HG03469 (cell line): ENCODE measurements at regions not wholly inside any gene's neighbourhood (a gene's known extent, or its start where the extent isn't known, plus 50 kb on each side); places are given as distances from the start of the nearest gene placed in this dataset.

ENCODE experiments used
- ATAC-seq: cut with Tn5 transposase; IDR thresholded peaks from one replicate; pipeline ENCODE4 v1.9.1; 2021; ENCODE audit warnings: mild to moderate bottlenecking, moderate library complexity, moderate number of reproducible peaks; ENCODE audit not compliant: unreplicated experiment

DNA sequence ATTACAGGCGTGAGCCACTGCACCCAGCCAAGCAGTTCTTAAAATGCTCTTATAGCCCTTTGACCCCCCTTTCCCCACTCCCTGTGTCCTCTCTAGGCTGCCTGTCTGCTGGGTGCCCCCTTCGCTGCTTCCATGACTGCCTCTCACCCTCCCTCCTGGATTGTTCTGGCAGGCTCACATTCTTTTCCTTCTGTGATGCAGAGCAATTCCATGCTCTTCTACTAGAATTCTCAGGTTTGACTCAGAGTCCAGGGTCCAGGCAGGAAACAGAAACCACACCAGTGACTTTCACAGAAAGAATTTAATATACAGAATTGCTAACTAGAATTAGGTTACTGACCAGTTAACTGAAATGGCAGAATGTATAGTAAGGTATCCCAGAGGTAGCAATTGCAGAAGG, 244.8 kb downstream of the BAMBI start:
- ATAC-seq, result no peak

DNA sequence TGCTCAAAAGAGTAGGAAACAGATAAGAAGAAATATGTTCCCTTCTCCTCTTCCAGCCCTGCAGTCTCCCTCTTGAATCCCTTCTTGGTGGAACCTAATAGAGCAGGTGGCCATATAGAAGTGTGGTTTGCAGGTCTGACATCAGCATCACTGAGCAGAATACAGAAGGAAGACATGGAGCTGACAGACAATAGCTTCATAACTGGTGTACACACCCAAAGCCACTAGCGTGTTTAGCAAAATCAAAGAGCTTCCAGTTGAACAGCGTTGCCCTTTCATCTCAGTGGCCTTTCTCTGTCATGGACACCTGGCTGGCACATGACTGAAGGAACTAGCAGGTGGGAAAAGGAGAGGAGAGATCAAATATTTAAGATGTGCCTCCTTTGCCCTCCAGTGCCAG, 245.5 kb downstream of the BAMBI start:
- no peak for ATAC-seq

DNA sequence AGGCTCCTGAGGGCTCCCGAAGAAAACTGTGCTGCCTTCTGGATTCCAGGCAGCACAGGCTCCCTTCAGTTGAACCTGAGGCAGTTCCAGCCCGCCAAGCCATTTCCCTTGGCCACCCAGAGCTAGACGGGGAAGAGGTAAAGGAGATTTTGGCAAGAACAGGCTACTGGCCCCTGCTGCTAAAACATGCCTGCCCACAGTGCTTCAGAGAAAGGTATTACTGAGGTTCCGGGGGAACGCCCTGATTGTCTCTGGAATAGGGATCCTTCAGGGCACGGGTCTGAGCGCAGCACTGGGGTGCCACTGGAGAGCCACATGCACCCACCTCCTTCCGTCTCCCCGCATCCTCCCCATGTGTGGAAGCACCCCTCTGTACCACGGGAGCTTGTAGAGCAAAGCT, 247.4 kb downstream of the BAMBI start:
- ATAC-seq, result no peak

DNA sequence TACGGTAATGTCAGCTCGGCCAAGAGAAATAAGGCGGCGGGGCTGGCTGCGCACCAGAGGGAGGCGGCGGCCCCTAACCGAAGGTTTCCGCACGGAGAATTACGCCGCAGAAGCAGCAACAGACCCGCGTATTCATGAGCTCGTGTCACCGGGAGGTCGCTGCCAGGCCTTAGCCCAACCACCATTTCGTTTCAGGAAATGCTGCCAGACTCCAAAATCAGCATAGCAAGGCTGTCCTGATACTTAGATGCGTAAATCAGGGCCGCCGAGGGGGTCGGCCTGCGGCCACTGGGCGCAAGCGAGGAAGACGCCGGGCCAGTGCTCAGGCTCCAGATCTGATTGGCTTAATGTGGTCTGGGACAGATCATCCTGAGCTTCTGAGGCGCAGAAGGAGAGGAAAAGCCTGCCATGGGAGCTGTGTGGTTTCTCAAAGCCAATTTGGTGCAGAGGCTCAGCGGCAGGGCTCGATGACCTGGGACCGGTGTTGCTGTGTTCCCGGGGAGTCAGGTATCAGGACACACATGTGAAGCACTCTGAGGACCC, 247.9 kb downstream of the BAMBI start:
- no peak for ATAC-seq

DNA sequence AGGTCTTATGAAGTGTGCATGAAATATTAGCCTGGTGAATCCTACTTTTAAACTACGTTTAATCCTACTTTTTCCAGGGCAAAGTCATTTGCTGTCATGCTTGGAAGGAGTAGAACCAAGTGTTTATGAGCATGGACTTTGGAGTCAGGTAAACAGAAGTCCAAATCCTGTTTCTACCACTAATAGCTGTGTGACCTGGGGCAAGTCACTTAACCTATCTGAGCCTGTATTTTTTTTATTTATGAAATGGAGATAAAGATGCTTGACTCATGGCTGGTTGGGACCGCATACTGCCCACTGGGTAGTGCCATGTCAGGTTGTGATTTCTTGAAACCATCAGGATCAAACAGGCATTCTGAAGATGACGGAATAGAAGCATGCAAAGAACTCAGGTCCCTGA, 249.6 kb downstream of the BAMBI start:
- ATAC-seq, result no peak

DNA sequence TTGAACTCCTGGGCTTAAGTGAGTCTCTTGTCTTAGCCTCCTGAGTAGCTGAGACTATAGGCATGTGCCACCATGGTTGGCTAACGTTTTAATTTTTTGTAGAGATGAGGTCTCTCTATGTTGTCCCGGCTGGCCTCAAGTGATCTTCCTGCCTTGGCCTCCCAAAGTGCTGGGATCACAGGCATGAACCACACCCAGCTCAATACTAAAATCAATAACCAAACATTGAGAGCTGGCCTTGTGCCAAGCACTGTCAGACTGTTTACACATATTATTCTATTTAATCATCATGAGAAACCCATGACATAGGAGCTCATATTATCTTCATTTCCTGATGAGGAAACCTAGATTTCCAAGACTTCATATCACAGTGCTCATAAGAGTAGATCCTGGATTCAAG, 251.2 kb downstream of the BAMBI start:
- ATAC-seq, result no peak

DNA sequence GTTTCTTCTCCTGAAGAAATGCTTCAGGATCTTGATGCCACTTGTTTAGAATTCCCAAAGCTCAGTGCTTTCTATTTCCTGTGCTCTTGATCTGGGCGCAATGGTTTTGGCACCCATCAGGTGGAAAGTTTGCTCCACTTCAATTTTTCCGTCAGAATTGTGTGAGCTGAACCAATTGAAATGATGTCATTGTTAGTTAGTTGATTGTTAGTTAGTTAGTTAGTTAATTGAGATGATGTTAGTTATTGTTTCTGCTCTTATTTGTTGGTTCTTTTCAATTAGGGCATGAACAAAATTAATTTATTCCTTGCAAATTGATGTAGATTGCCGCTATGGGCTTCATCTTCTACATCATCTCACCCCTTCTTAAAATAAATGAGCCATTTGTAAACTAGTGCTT, 252.6 kb downstream of the BAMBI start:
- ATAC-seq, result no peak

DNA sequence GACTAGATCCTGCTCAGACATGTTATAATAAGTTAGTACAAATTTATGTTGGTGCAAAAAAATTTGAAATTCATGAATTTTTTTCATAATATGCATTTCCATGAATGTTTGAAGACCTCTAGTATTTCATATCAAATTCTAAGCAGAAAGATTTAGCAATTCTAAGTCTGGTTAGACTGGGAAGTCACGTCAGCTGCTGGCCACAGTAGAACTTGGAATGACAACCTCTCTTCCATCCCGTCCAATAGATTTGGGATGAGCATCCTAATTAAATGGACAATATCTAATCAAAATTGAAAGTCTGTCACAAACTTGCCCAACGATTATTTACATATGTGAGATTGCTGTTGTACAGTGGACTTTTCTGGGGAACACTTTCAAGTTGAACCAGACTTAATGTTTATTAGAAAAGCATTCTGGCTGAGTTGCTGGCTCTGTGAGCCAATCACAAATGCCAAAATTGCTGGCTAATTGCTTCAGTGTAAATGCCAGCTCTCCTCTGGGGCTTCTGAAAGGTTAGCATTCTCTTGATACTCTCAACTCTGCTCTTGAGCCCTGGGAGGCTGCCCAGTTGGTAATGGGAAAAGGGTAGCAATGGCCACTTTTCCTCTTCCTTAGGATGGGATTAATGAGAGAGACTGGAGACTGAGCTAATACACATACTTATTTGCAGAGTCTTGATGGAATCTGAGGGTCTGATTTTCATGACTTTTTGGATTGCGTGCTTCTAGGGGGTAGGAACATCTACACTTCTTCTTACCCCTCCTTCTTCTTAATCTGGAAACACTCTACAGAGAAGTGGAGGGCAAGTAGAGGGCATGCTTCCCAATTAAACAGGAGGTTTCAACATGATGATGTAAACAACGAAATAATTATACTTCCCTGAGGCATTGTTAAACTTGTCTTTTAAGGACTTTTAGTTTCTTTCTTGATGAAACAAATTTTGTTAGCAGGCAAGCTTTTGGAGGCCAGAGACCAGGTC, 253.5 kb downstream of the BAMBI start:
- ATAC-seq, result no peak

DNA sequence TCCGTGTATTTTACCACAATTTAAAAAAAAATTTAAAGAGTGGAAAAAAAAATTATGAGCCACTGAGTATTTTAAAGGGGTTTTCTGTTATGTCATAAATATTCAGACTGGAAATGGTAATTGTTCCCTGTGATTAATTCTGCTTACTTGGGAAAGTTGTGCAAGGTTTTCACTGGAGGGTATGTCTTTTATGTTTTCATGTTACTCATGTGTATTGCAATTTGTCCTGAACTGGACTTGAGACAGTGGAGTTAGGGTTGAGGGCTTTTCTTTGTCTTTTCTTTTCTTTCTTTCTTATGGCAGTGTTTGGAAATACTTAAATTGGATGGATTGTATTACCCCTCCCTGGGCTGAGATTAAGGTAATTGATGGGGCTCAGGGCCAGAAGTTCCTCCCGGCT, 257.7 kb downstream of the BAMBI start:
- no peak for ATAC-seq

DNA sequence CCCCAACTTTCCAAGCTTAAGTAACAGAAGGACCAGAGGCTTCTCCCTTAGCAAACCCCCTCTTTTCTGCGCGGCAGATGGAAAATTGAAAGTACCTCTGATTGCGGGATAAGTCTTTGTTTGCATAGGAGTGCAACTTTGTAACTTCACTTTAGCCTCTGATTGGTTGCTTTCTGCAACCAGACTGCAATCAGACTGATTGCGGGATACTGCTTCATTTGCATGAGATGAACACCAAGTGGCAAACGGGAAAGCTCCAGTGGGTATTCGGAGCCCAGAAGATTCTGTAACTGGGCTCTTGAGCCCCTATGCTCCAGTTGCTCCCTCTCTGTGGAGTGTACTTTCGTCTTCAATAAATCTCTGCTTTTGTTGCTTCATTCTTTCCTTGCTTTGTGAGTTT, 260.6 kb downstream of the BAMBI start:
- no peak for ATAC-seq

DNA sequence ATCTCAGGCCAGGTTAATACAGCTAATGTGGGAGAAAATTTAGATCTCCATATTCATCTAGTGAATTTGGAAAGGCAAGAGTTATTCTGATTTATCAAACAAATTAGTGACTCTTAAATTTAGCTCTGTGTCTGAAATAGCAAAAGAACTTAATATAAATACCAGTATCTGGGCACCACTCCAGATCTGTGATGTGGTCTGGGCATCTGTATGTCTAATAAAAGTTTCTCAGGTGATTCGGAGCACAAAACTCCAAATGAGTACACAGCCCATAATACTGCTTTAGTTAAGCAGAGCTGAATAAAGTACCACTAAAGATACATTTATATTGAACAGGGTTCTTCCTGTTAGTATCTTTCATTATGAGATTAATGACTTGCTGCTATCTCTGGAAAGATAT, 261.4 kb downstream of the BAMBI start:
- ATAC-seq, result no peak

DNA sequence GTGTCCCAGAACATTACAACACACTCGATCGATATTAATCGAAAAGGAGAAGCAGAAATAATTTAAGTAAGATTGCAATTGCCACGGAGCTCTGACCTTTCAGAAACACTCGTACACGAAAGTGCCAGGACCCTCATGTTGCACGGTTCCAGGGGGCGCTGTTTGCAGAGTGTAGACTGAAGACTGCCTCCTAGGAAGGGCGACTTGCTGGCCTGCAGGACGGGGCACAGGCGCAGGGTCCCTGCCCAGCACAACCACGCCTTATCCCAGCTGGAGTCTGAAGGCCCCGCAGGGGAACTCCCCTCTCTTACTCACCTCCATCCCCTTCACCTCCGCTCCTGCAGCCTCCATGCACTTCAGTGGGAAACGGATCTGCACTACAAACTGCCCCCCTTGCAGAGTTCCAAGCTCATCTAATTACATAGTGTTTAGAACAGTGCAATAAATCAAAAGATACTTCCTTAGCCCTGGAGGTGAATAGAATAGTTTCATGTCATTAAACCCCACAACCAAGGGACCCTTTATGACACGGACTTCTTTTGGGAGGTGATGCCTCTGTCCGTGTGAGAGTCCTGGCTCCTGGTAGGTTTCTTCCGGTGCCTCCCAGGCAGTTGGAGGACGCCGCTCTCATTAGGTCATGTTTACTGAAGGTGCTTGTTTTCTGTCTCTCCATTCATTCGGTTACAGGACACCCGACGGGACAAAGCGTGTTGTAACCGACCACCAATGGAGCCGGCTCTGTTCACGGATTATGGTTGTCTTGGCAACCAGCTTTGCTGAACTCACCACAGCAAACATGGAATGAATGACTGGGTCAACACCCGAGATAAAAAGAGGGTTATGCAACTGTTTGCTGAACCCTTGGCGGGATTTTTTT, 262.2 kb downstream of the BAMBI start:
- no peak for ATAC-seq

DNA sequence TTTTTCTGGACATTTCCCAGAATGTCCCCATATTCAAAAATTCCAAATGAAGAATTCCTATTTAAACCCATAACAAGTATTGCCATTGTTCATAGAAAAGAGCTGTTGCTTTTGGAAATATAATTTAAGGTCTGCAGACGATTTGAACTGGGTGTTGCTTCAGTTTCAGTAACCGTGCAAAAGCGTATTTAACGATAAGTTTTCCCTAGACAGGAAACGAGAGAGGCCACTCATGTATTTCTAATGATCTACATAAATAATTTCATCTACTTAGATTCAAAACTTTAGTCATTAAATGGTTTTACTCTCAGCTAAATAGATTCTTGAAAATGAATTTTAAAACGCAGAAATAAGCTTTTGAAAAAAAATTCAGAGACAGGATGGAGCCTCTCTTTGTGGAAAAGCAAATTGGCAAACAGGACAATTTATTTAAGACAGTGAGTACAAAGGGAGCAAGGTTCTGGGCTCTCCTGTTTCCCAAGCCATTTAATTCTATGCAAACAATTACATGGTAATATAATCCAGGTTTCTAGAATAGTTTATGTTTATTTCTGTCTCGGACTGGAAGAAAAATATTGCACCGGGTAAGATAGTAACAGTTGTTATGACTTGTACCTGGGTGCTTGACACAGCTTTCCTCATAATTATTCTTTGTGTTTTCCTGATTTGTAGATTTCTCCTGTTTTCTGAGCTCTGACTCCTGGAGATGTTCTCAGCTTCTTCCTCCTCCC, 263.0 kb downstream of the BAMBI start:
- ATAC-seq, result no peak

DNA sequence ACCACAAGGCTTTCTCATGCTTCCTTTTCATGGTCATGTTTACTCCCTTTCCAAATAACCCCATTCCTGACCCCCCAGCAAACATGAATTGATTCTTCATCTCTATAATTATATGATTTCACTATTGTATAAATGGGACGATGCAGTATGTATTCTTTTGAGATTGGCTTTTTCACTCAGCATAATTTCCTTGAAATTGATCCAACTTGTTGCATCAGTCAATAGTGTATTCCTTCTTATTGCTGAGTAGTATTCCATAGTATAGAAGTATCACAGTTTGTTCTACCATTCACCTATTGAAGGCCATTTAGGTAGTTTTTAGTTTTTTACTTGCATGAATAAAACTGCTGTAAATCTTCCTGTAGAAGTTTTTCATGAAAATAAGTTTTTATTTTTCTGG, 264.7 kb downstream of the BAMBI start:
- ATAC-seq, result no peak

DNA sequence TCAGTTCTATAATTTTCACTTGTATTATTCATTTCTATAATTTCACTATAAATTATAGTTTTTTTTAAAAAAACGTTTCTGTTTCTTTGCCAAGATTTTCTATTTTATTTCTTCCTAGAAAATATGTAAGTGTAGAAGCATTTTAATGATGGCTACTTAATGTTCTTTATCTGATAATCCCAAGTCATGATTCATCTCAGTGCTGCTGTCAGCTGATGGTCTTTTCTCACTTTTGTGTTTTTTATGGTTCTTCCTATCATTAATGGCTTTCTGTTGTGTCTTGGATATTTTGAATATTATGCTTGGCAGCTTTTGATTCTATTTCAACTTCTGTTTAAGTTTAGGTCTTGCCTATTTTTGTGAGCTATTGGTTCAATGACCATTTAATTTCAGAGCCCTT, 268.6 kb downstream of the BAMBI start:
- no peak for ATAC-seq

DNA sequence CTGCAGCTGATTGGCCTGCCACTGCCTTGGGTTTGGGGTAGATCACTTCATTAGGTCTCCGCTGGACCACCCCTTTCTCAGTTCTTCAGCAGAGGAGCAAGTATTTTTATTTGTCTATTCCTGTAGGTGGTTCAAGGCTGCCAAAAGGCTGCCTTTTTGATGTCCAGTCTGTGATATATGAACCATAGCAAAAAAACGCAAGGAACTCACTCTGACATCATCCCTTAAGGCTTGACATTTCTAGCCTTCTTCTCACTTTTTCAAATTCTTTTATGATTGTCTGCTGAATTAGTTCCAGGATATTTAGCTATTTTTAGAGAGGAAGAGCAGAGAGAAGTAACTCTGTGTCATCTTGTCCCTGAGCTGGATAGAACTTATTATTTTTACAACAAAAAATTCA, 269.2 kb downstream of the BAMBI start:
- no peak for ATAC-seq

DNA sequence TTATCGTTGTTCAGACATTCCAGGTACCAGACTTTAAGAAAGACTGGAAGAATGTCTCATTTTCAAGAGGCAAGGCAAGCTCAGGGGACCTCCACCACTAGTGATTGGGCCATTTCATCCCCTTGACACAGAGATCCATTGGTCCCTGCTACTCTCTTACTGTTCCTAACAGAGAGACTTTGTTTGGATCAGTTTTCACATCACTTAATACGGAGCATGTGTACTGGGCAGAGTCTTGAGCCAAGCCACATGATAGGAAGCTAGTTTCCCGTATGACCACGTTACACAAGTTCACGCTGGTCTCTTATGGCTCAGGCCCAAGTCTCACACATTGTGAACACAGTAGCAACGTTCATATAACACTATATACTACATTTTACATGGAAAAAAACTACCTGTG, 269.9 kb downstream of the BAMBI start:
- no peak for ATAC-seq

DNA sequence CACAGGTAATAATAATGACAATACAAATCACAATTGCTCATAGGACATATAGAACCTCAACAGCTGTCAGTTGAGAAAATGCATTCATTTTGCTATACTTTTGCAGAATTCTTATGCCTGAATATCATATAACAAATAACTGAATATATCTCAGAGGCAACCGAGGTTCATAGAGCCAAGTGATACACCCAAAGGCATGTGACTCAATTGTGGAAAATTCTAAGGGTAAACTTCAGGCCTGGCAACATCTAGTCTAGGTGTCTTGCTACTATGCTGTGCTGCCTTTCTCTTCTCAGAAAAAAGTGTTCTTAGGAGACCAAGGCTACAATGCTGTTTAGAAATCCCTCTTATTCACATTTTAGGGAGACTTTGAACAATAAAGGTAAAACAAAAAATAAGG, 270.7 kb downstream of the BAMBI start:
- ATAC-seq, result no peak

DNA sequence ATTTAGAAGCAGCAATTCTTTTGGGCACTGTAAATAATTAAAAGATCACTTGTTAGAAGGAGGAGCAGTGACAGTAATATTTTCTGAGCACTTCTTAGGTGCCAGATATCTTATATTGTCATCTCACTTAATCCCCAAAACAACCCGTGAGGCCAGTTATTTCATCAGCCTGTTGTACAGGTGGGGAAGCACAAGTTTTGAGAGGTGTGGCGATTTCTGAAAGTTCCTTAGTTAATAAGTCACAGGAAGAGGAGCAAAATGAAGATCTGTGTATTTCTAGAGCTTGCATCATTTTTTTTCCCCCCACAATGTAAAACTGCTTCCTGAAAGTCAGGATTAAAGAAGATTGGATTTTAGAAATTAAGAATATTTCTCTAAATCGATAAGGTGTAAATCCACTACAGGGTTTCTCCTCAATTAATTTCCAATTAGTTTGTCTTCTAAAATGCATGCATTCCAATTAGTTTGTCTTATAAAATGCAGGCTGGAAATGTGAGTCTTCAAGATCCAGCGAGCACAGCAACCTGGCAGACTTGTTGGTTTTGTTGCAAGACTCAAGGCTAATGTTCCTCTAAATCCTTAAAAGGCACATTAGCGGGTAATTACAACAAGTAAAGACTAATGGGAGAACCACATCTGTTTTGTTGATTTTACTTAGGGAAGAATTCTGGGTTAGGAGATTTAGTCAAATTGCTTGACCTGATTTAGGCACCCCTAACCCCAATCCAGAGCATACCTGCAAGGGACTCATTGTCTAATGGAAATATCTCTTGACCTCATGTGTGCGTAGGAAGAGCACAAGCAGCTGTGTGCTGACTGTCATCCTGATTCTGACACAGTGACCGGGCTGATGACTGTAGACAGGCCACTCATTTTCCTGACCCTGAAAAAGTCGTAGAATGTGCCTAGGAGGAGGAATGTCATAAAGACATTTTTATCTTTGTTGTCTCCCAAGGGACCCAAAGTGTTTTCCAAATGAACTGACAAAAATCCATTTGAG, 272.0 kb downstream of the BAMBI start:
- no peak for ATAC-seq

DNA sequence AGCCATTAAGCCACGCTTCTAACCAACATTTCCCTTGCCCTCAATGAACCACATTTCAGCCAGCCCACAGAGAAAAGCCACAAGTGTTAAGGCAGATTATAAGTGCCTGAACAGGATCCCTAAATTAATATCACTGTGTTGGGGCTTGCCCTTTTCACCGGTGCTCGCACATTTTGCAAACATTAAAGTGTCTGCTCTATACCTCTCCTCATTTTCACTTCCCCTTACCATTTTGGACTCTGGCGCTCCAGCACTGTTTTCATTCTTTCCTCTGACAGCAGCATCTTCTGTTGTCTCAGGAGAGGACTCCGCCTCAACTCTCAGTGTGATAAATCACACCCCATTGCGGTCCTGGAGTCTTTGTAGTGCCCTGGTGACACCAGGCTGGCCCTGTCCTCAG, 274.2 kb downstream of the BAMBI start:
- ATAC-seq, result peak; percentile 32
